Loucy (cell line): ENCODE measurements at regions not wholly inside any gene's neighbourhood (a gene's known extent, or its start where the extent isn't known, plus 50 kb on each side); places are given as distances from the start of the nearest gene placed in this dataset.

ENCODE experiments used
- EZH2phosphoT487 ChIP-seq: fragments of 200-600 bp; IDR thresholded peaks from 2 replicates; pipeline ENCODE4 v1.6.1; 2018; ENCODE audit warnings: antibody characterized with exemption, mild to moderate bottlenecking, moderate library complexity, borderline replicate concordance
- TF ChIP-seq, protein P1 (sequence below): fragments of 200-600 bp; sonication (generic); conservative IDR thresholded peaks from 2 replicates; pipeline ENCODE4 v1.5.1; 2014; ENCODE audit warnings: mild to moderate bottlenecking, antibody characterized with exemption, low read length

DNA sequence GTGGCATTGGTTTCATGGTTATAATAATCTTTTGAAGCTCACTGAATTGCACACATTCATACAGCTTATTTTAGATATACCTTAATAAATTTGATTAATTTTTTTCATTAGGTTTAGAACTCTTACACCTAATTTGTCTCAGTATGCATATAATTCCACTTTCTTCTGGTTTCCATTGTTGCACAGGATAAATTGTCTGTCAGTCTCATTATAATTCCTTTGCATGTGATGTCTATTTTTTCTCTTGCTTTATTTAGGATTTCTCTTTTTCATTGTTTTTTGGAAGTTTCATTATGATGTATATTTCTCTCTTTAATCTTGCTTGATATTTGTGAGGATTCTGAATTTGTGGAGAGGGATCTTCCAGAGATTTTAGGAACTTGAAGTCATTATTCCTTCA is 84.7 kb downstream of the ARL5B start:
- TF ChIP-seq, protein P1, sequence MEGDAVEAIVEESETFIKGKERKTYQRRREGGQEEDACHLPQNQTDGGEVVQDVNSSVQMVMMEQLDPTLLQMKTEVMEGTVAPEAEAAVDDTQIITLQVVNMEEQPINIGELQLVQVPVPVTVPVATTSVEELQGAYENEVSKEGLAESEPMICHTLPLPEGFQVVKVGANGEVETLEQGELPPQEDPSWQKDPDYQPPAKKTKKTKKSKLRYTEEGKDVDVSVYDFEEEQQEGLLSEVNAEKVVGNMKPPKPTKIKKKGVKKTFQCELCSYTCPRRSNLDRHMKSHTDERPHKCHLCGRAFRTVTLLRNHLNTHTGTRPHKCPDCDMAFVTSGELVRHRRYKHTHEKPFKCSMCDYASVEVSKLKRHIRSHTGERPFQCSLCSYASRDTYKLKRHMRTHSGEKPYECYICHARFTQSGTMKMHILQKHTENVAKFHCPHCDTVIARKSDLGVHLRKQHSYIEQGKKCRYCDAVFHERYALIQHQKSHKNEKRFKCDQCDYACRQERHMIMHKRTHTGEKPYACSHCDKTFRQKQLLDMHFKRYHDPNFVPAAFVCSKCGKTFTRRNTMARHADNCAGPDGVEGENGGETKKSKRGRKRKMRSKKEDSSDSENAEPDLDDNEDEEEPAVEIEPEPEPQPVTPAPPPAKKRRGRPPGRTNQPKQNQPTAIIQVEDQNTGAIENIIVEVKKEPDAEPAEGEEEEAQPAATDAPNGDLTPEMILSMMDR, result no peak
- no peak for TF ChIP-seq EZH2phosphoT487
